Transverse colon (tissue), 3 donors: ENCODE measurements at regions not wholly inside any gene's neighbourhood (a gene's known extent, or its start where the extent isn't known, plus 50 kb on each side); places are given as distances from the start of the nearest gene placed in this dataset.

ENCODE experiments used
- POLR2A ChIP-seq: fragments of 450-650 bp; IDR thresholded peaks from one replicate; pipeline ENCODE4 v1.6.1; 2016; ENCODE audit warnings: antibody characterized with exemption, mild to moderate bottlenecking, moderate library complexity
- TF ChIP-seq, protein P1 (sequence below), 5 experiments: fragments of 200-600 bp in 3 of 5; fragments of 450-650 bp in 2 of 5; sonication (generic) in 3 of 5; IDR thresholded peaks; 1 replicate in 2 of 5; 2 replicates in 3 of 5; pipeline ENCODE4 v1.5.1; 2016 to 2017; ENCODE audit warnings: antibody characterized with exemption in 5 of 5, inconsistent platforms in 3 of 5, mild to moderate bottlenecking in 2 of 5, moderate library complexity in 1 of 5

DNA sequence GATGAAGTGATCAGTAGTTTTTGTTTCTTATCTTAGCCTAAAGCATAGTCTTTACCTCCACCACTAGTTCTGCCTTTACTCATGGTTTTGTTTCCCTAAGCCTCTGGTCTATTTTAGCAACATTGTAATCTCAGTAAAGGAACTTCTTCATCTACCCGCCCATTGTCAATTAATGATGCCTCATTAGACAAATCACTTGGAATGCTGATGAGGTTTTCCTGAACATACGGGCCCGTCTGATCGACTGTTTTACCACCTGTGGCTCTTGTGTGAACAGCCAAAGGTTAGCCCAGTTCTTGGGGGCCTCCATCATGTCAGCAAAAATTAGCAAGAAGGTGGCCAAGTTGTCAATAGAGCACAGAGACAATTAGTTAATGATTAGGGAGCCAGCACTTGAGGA, 470.1 kb upstream of the ARRDC4 start:
- no peak for TF ChIP-seq POLR2A
- TF ChIP-seq, protein P1, sequence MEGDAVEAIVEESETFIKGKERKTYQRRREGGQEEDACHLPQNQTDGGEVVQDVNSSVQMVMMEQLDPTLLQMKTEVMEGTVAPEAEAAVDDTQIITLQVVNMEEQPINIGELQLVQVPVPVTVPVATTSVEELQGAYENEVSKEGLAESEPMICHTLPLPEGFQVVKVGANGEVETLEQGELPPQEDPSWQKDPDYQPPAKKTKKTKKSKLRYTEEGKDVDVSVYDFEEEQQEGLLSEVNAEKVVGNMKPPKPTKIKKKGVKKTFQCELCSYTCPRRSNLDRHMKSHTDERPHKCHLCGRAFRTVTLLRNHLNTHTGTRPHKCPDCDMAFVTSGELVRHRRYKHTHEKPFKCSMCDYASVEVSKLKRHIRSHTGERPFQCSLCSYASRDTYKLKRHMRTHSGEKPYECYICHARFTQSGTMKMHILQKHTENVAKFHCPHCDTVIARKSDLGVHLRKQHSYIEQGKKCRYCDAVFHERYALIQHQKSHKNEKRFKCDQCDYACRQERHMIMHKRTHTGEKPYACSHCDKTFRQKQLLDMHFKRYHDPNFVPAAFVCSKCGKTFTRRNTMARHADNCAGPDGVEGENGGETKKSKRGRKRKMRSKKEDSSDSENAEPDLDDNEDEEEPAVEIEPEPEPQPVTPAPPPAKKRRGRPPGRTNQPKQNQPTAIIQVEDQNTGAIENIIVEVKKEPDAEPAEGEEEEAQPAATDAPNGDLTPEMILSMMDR (IDR thresholded peaks at IDR 0.05), result no peak
